Osteoblast (primary cell): ENCODE measurements at regions not wholly inside any gene's neighbourhood (a gene's known extent, or its start where the extent isn't known, plus 50 kb on each side); places are given as distances from the start of the nearest gene placed in this dataset.

ENCODE experiments used
- DNase-seq: peaks from one replicate; pipeline ENCODE4 v3.0.0; 2011; ENCODE audit warnings: low spot score, mixed read lengths; ENCODE audit not compliant: insufficient read length; ENCODE audit errors: missing footprints
- H2AFZ ChIP-seq: 2 replicates; pipeline ENCODE4 v1.6.0; 2011; ENCODE audit warnings: mild to moderate bottlenecking, low read length
- H3K27ac ChIP-seq: 2 replicates; pipeline ENCODE4 v1.5.1; 2011; ENCODE audit warnings: mild to moderate bottlenecking, low read depth, low read length, moderate library complexity
- H3K27me3 ChIP-seq: 2 replicates; pipeline ENCODE4 v1.6.0; 2012; ENCODE audit warnings: mild to moderate bottlenecking, control low read depth, inconsistent platforms, low read length, moderate library complexity; ENCODE audit not compliant: insufficient read depth
- H3K36me3 ChIP-seq: 2 replicates; pipeline ENCODE4 v1.5.1; 2011; ENCODE audit warnings: mild to moderate bottlenecking, low read length, control low read depth, moderate library complexity; ENCODE audit not compliant: insufficient read depth
- H3K4me1 ChIP-seq: 2 replicates; pipeline ENCODE4 v1.5.1; 2011; ENCODE audit warnings: mild to moderate bottlenecking, low read length, control low read depth, moderate library complexity; ENCODE audit not compliant: insufficient read depth
- H3K4me2 ChIP-seq: 2 replicates; pipeline ENCODE4 v1.6.0; 2011; ENCODE audit warnings: mild to moderate bottlenecking, low read length; ENCODE audit not compliant: insufficient read depth
- H3K4me3 ChIP-seq: fragments of 200-600 bp; sonication (generic); 3 replicates; pipeline ENCODE4 v1.5.1; 2012; ENCODE audit warnings: mild to moderate bottlenecking, low read length, inconsistent platforms; ENCODE audit not compliant: insufficient read depth
- H3K79me2 ChIP-seq: 2 replicates; pipeline ENCODE4 v1.6.0; 2012; ENCODE audit warnings: mild to moderate bottlenecking, low read length, control low read depth, inconsistent platforms; ENCODE audit not compliant: insufficient read depth
- H3K9me3 ChIP-seq: 2 replicates; pipeline ENCODE4 v1.5.1; 2011; ENCODE audit warnings: low read depth, low read length, control low read depth
- H4K20me1 ChIP-seq: 2 replicates; pipeline ENCODE4 v1.6.0; 2012; ENCODE audit warnings: mild to moderate bottlenecking, low read length, control low read depth; ENCODE audit not compliant: insufficient read depth
- TF ChIP-seq, protein P1 (sequence below): IDR thresholded peaks from 2 replicates; pipeline ENCODE4 v1.5.1; 2011; ENCODE audit warnings: mild to moderate bottlenecking, low read depth, low read length, moderate library complexity; ENCODE audit errors: extremely low read depth

DNA sequence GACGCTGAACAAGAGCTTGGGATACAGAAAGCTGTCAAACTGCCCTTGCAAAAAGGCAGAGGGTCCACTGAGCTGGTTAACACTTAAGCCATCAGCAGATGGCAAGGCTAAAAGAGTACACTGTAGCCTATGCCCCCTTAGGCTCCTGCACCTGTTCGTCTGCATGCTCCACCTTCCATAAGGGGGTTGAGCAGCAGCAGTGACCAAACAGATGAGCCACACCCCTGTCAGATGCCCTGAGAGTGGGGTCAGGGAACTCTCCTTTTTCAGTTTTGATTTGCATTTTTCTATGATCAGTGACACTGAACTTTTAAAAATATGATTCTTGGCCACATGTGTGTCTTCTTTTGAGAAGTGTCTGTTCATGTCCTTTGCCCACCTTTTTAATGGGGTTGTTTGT lies 402.5 kb upstream of the FAM98A start:
- no peaks in the 10 kb centered on the region for H4K20me1 ChIP-seq
- H3K4me2 ChIP-seq: no peak overlapping the region
- DNase-seq: no peak
- H3K9me3 ChIP-seq: no peaks in the 10 kb centered on the region
- no peaks in the 10 kb centered on the region for H3K36me3 ChIP-seq
- H3K79me2 ChIP-seq: no peaks in the 10 kb centered on the region
- H3K27me3 ChIP-seq: no peaks in the 10 kb centered on the region
- no peak overlapping the region for H3K4me3 ChIP-seq
- no peak overlapping the region for H3K27ac ChIP-seq
- no peak overlapping the region for H2AFZ ChIP-seq
- TF ChIP-seq, protein P1, sequence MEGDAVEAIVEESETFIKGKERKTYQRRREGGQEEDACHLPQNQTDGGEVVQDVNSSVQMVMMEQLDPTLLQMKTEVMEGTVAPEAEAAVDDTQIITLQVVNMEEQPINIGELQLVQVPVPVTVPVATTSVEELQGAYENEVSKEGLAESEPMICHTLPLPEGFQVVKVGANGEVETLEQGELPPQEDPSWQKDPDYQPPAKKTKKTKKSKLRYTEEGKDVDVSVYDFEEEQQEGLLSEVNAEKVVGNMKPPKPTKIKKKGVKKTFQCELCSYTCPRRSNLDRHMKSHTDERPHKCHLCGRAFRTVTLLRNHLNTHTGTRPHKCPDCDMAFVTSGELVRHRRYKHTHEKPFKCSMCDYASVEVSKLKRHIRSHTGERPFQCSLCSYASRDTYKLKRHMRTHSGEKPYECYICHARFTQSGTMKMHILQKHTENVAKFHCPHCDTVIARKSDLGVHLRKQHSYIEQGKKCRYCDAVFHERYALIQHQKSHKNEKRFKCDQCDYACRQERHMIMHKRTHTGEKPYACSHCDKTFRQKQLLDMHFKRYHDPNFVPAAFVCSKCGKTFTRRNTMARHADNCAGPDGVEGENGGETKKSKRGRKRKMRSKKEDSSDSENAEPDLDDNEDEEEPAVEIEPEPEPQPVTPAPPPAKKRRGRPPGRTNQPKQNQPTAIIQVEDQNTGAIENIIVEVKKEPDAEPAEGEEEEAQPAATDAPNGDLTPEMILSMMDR: no peak
- H3K4me1 ChIP-seq: no peaks in the 10 kb centered on the region

DNA sequence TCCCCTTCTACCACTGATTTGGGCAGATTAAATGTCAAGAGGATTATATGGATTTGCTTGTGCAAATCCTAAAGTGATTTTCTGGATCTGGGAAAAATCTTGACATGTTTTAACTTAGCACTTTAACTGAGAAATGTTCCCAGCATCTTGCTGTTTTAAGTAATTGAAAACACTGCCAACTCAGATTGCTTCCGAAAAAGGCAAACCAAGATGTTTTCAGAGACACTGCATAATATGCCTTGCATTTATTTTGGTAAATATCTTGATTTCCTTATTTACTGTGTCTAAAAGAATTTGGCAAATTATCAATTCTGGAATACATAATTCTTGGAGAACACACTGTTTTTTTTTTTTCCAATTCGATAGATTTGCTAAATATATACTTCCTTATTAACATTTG lies 385.0 kb upstream of the FAM98A start:
- no peak overlapping the region for H2AFZ ChIP-seq
- H3K4me2 ChIP-seq: no peak overlapping the region

DNA sequence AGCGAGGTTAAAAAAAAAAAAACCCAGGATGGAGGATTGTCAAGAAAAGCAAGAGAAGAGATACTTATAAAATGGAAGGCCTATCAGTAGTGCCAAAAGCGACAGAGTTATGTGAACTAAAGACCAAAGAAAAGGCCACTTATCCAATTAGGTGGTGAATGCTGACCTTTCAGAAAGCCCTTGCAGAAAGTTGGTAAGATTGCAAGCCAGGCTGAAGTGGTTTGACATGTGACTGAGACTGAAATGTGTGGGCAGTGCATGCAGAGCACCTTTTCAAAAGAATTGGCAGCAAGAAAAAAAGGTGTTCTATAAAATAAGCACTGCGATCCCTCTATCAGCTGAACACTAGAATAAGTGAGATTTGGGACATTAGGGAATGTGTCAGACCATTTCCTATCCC lies 379.4 kb upstream of the FAM98A start:
- H3K4me2 ChIP-seq: no peak overlapping the region
- H3K36me3 ChIP-seq: no peaks in the 10 kb centered on the region
- TF ChIP-seq, protein P1: no peak
- no peaks in the 10 kb centered on the region for H3K9me3 ChIP-seq
- H3K79me2 ChIP-seq: no peaks in the 10 kb centered on the region
- no peaks in the 10 kb centered on the region for H4K20me1 ChIP-seq
- H2AFZ ChIP-seq: no peak overlapping the region
- H3K27ac ChIP-seq: no peak overlapping the region
- no peaks in the 10 kb centered on the region for H3K27me3 ChIP-seq
- DNase-seq: no peak
- no peaks in the 10 kb centered on the region for H3K4me1 ChIP-seq
- no peak overlapping the region for H3K4me3 ChIP-seq

More for the DNA sequence above, 385.0 kb upstream of the FAM98A start:
- TF ChIP-seq, protein P1: no peak
- H3K9me3 ChIP-seq: no peaks in the 10 kb centered on the region
- no peaks in the 10 kb centered on the region for H3K4me1 ChIP-seq
- H3K36me3 ChIP-seq: no peaks in the 10 kb centered on the region
- no peaks in the 10 kb centered on the region for H3K27me3 ChIP-seq
- DNase-seq: no peak
- no peak overlapping the region for H3K27ac ChIP-seq
- no peaks in the 10 kb centered on the region for H4K20me1 ChIP-seq
- H3K79me2 ChIP-seq: no peaks in the 10 kb centered on the region
- no peak overlapping the region for H3K4me3 ChIP-seq

DNA sequence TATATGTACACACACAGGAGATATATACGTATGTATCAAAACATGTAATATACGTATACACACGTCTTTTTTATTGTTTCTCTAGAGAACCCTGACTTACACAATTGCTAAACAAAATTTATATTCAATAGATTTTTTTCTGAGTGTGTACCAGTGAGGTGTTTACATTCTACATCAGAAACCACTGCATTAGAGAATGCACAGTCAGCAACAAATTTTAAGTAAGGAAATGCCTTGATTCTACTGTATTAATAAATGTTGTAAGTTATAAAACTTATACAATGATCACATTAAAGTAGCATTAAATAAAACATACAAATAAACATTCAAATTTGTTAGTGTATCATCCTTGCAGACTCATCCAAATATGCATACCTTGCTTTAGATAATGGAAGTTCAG lies 376.4 kb upstream of the FAM98A start:
- H3K4me2 ChIP-seq: no peak overlapping the region
- H3K79me2 ChIP-seq: no peaks in the 10 kb centered on the region
- H3K36me3 ChIP-seq: no peaks in the 10 kb centered on the region
- TF ChIP-seq, protein P1: no peak
- no peak for DNase-seq
- no peak overlapping the region for H3K27ac ChIP-seq
- H3K27me3 ChIP-seq: no peaks in the 10 kb centered on the region
- no peaks in the 10 kb centered on the region for H3K9me3 ChIP-seq
- no peaks in the 10 kb centered on the region for H3K4me1 ChIP-seq
- H2AFZ ChIP-seq: no peak overlapping the region
- no peaks in the 10 kb centered on the region for H4K20me1 ChIP-seq
- H3K4me3 ChIP-seq: no peak overlapping the region
